Parathyroid adenoma (tissue), 2 donors: ENCODE measurements at regions not wholly inside any gene's neighbourhood (a gene's known extent, or its start where the extent isn't known, plus 50 kb on each side); places are given as distances from the start of the nearest gene placed in this dataset.

Experiments
- H2AFZ ChIP-seq: fragments of 300-600 bp; sonication (generic); one replicate; pipeline ENCODE4 v1.7.0; 2017; ENCODE audit warnings: antibody characterized with exemption, mild to moderate bottlenecking
- H3K27ac ChIP-seq: fragments of 300-600 bp; sonication (generic); one replicate; pipeline ENCODE4 v1.7.0; 2017
- H3K27me3 ChIP-seq: fragments of 300-600 bp; sonication (generic); one replicate; pipeline ENCODE4 v1.7.0; 2017; ENCODE audit warnings: low read length; ENCODE audit not compliant: control insufficient read depth, insufficient read depth
- H3K36me3 ChIP-seq: fragments of 300-600 bp; sonication (generic); one replicate; pipeline ENCODE4 v1.7.0; 2017; ENCODE audit warnings: low read length; ENCODE audit not compliant: control insufficient read depth, insufficient read depth
- H3K4me1 ChIP-seq: fragments of 300-600 bp; sonication (generic); one replicate; pipeline ENCODE4 v1.7.0; 2017; ENCODE audit warnings: control low read depth
- H3K4me2 ChIP-seq: fragments of 300-600 bp; sonication (generic); one replicate; pipeline ENCODE4 v1.7.0; 2017; ENCODE audit warnings: low read length
- H3K4me3 ChIP-seq: fragments of 300-600 bp; sonication (generic); one replicate; pipeline ENCODE4 v1.7.0; 2017; ENCODE audit warnings: low read depth, low read length
- H3K79me2 ChIP-seq: fragments of 300-600 bp; sonication (generic); one replicate; pipeline ENCODE4 v1.7.0; 2017; ENCODE audit warnings: control low read depth
- H3K9ac ChIP-seq: fragments of 300-600 bp; sonication (generic); one replicate; pipeline ENCODE4 v1.7.0; 2017; ENCODE audit warnings: mild to moderate bottlenecking
- H3K9me3 ChIP-seq: fragments of 300-600 bp; sonication (generic); one replicate; pipeline ENCODE4 v1.7.0; 2017; ENCODE audit warnings: low read length; ENCODE audit not compliant: control insufficient read depth
- CTCF ChIP-seq: fragments of 300-600 bp; sonication (generic); IDR thresholded peaks from one replicate; pipeline ENCODE4 v1.7.0; 2017; ENCODE audit warnings: antibody characterized with exemption, mild to moderate bottlenecking
- donor health status: primary hyperparathyroidism.

GRCh38 chr2:48240912-48241311 is 73.6 kb upstream of the FOXN2 start:
- no peaks in the 10 kb centered on the region for H3K4me1 ChIP-seq
- H3K36me3 ChIP-seq: no peaks in the 10 kb centered on the region
- H3K9ac ChIP-seq: no peak overlapping the region
- no peaks in the 10 kb centered on the region for H3K9me3 ChIP-seq
- no peak overlapping the region for H3K4me2 ChIP-seq
- H2AFZ ChIP-seq: no peak overlapping the region
- no peak overlapping the region for H3K27ac ChIP-seq
- no peak overlapping the region for H3K4me3 ChIP-seq
- no peaks in the 10 kb centered on the region for H3K79me2 ChIP-seq
- TF ChIP-seq CTCF: no peak
- H3K27me3 ChIP-seq: no peaks in the 10 kb centered on the region

- H3K9me3 ChIP-seq: no peaks in the 10 kb centered on the region
- H3K27ac ChIP-seq: no peak overlapping the region
- H3K9ac ChIP-seq: no peak overlapping the region
- H3K4me3 ChIP-seq: no peak overlapping the region
- TF ChIP-seq CTCF: no peak
- H3K36me3 ChIP-seq: no peaks in the 10 kb centered on the region
- no peak overlapping the region for H2AFZ ChIP-seq
- no peaks in the 10 kb centered on the region for H3K27me3 ChIP-seq
- H3K4me1 ChIP-seq: no peaks in the 10 kb centered on the region
- no peaks in the 10 kb centered on the region for H3K79me2 ChIP-seq
- no peak overlapping the region for H3K4me2 ChIP-seq
Observed at GRCh38 chr2:48247206-48247605, 67.3 kb upstream of the FOXN2 start.

- Histone ChIP-seq H3K9ac (no peak overlapping the region), H3K79me2 (no peaks in the 10 kb centered on the region), H3K9me3 (no peaks in the 10 kb centered on the region), H3K27ac (no peak overlapping the region), H3K4me2 (no peak overlapping the region), H3K36me3 (no peaks in the 10 kb centered on the region), H3K4me1 (no peaks in the 10 kb centered on the region), H3K4me3 (no peak overlapping the region), H3K27me3 (no peaks in the 10 kb centered on the region), H2AFZ (no peak overlapping the region)
- TF ChIP-seq CTCF: no peak
Observed at GRCh38 chr2:48248251-48248933, 66.1 kb upstream of the FOXN2 start.

GRCh38 chr2:48249025-48249424 is 65.5 kb upstream of the FOXN2 start:
- Histone ChIP-seq H3K4me3 (no peak overlapping the region), H3K36me3 (no peaks in the 10 kb centered on the region), H3K27ac (no peak overlapping the region)

More at GRCh38 chr2:48249025-48249424, 65.5 kb upstream of the FOXN2 start:
- TF ChIP-seq CTCF: no peak
- no peak overlapping the region for H3K4me2 ChIP-seq
- H3K9ac ChIP-seq: no peak overlapping the region
- no peak overlapping the region for H2AFZ ChIP-seq
- no peaks in the 10 kb centered on the region for H3K79me2 ChIP-seq
- no peaks in the 10 kb centered on the region for H3K9me3 ChIP-seq
- no peaks in the 10 kb centered on the region for H3K27me3 ChIP-seq
- no peaks in the 10 kb centered on the region for H3K4me1 ChIP-seq
